ENCODE measurements at regions not wholly inside any gene's neighbourhood (a gene's known extent, or its start where the extent isn't known, plus 50 kb on each side); places are given as distances from the start of the nearest gene placed in this dataset.

DNA sequence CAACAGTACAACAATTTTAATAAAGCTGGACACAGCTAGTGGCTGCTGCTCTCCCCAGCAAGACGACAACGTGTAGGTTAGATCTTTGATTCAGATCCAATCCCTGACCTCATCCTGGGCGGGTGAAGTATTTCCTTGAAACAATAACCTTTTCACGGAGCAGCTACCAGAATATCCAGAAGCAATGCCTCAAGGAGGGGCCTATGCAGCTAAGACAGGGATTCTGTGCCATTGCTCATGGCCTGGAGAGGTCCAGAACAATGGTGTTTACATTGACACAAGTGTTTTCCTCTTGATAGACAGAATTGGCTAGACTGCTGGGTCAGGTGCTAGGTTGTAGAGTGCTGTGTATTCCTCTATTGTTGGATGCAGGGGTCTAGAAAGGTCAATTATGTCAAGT lies 520.1 kb downstream of the BCL11A start:
- DNase-seq, result no peak

DNA sequence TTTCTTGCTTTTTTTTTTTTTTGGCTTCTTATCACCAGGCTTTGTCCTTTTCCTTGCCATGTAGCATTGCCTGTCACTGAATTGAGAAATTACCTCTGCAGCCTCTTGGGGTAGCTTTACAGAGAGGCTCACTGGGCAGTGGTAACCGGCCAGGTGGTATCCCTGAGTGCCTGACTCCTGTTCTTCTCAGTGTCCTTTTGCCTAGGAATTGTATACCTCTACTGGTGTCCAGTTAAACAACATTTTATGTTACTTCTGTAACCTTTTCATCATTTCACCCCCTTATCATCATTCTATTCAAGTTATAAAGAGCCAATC lies 523.9 kb downstream of the BCL11A start:
- DNase-seq, result no peak

DNA sequence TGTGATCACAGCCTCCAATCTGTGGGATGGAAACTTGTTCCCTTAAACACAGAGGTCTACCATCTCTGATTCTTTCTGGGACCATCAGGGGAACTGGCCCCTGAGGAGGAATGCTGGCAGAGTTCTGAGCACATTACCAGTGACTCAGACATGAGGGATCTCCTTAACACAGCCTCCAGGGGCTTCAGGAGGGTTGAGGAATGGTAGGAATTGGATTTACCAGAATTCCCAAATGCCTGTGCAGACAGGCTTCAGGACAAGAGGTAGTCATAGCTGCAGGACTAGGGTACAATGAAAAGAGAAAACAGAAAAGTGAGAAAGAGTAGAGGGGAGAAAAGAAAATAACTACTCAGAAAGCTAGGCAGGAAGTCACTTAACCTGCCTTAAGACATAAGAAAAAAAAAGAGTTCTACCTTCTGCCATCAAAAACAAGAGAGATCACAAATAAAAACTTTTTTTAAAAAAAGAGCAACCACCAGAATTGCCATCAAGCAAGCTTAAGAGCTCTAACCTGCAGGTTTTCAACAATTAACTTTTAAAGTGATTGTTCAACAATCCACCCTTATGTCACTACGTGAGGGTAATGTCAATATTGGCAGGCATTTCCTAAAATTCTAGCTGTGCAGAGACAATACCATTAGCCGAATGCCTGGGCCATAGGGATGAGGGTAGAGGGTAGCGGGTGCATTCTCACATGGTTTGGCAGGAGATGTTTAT lies 524.4 kb downstream of the BCL11A start:
- peak; percentile 76 for DNase-seq

DNA sequence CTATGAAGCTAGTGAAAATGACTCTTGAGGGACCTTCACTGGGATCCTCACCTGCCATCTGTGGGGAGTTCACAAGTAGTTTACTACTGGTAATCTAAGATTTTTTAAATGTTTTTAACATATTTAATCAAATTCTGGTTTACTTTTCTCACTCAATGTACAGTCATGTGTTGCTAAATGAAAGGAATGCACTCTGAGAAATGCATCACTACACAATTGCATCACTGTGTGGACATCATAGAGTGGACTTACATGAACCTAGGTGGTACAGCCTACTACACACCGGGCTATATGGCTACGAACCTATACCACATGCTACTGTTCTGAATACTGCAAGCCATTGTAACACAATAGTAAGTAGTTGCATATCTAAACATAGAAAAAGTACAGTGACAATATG lies 528.0 kb downstream of the BCL11A start:
- peak; percentile 51 for DNase-seq

DNA sequence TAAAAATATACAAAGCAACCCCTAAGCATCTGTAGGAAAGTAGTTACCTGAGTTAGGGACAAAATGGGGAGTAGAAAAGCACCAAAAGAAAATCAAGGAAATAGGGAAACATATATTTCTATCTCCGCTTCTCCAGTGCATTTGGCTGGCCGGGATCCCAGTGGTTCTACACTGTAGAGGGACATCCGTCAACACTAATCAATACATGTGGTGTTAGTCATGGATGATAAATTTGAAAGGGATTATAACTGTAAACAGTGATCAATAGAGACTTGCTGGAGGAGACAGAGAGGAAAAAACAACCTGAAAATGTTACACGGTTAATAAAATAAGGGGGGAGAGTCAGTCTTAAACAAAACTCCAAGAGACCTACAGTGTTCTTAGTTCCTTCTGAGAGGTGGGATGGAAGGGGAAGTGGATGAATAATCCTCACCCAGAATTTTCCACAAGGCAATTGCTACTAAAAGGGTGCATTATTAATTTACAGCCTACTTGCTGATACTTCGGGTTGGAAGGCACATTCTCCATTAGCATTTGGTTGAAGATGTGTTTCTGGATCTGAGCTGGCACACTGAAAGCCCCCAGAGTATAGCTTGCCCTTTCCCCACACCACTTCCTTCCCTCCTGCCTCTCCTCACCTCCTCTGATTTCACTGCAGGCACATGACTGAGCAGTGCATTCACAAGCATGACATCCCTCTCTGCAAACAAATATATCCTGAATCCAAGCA lies 530.0 kb downstream of the BCL11A start:
- no peak for DNase-seq

DNA sequence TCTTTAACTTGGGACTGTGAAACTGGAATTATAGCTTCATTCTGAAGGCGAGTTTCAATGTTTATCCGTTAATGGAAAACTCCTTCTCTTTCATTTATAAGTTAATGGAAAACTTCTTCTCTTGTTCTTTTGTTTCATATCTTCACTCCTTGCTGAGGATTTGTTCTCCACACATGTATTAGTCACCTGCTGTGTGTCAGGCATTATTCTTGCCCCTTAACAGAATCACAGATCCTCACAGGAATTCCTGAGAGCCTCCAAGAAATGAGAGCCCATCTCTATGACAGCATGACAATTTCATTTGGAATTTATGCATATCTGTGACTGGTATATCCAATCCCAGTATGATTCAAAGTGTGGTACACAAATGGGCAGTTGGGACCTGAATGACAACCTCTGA lies 545.8 kb downstream of the BCL11A start:
- DNase-seq, result no peak

DNA sequence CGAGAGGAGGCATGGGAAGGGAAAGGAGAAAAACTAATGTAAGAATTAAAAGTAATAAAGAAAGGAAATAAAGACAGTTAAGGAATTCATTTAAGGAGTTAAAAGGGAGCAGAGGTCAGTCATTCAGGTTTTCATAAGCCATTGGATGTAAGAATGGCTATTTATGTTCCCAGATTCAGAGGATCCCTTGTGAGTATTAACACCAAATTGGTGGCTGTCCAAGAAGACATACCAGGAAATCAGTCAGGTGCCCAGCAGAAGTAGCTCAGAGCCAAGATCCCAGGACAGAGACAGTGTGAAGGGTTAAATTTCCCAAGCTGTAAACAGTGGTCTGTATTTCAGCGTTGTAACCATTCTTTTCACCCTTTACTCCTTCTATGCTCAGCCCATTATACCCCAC lies 550.4 kb downstream of the BCL11A start:
- DNase-seq, result no peak

DNA sequence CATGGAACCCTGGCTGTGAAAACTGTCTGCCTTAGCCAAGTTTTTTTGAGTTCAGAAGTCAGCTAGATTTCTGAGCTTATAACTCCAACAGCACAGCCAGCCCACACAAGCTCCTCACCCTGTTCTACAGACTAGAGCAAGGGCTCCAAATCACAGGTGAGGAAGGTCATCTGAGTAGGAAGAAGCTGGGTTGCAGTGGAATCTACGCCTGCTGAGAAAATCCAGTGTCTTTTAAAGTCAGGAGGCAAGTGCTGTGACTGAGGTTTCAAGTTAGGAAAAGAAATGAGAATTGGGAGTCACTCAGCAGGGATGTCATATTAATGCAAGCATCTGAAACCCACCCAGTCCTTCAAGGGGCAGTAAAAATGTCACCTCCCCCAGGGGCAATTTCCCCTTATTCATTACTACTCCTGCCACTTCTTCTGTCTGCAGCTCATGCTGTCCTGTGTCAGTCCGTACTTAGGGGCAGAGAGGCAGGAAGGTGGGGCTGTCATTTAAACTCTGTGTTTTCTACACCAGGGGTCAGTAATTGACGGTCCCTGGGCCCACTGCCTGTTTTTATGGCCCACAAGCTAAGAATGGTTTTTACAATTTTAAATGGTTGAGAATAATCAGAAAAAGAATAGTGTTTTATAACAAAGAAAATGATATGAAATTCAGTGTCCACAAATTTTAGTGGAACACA lies 551.1 kb downstream of the BCL11A start:
- no peak for DNase-seq

DNA sequence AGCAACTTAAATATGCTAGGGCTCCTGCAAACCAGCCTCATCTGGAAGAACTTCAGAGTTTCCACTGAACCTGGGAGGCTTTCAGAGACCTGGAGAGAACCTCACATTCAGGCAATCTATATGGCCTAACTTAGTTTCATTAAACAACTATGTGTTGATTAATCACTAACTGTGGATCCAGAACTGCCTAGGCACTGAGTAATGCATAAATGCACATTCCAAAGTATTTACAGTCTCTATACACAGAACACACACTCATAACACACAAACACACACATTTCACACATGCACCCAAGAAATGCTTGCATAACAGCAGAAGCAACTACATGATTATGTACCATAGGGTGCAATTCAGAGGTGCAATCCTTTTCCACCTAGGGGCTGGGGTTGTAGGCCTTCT lies 552.8 kb downstream of the BCL11A start:
- DNase-seq, result peak; percentile 61

DNA sequence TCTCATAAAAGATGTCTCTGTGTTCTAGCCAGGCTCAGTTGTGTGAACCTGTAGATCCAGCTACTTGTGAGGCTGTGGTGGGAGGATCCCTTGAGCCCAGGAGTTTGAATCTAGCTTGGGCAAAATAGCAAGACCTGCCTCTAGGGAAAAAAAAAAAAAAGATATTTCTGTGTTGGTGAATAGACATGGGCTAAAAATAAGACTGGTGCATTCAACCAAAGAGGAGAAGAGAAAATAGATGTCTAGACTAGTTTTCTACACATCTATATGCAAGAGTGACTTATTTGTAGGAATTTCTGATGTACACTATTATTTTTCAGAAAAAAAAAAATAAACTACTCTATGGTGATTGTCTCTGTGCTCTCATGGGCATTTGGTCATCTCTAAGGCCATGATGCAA lies 555.1 kb downstream of the BCL11A start:
- no peak for DNase-seq

DNA sequence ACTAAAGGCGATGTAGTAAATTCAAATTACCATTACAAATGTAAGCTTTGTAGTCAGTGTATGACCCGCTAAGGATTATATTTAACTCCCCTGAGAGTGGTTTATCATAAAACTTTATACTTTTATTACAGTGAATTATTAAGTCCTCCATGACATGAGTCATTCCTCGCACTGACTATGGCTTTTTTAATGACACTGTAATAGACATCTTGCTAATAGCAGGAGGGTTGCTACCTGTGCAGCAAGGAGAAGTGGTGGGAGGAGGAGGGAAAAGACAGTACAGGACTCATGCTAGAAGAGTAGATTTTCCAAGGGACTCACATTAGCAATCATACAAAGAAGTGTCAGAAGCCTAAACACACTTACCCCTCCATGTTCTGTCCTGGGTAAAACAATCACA lies 556.1 kb downstream of the BCL11A start:
- no peak for DNase-seq

DNA sequence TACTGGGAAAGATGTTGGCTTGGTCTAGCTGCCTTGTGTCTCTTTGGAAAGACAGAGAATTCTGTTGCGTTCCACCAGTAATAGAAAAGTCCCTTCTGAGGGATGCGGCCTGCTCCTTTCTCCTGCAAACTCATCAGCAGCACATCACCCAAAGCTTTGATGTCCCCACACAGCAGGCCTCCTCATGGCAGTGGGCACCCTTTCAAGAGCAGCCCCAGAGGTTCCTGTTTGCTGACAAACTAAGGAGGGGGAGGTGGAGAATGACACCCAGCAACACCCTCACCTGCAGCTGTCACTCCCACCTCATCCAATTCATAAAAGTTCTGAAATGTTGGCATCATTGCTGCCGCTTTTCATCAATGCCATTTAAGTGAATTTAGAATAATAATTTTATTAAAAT lies 556.6 kb downstream of the BCL11A start:
- DNase-seq, result no peak

DNA sequence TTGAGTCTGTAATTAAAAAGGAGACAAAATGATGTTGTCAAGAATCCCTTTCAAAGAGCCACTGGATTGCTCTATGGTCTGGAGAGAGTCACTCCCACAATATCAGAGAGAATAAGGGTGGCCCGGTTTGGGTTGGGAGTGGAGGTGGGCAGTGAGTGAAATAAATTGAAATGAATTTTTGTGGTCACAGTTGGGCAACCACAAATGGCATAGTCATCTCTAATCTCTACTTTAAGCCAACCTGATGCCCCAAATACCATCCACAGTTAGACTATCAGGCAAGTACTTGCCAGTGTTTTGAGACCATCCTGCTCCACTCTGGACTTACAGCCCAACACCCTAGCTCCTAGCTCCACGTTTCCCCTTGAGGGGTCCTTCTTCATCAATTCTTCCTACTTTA lies 559.7 kb downstream of the BCL11A start:
- DNase-seq, result no peak

DNA sequence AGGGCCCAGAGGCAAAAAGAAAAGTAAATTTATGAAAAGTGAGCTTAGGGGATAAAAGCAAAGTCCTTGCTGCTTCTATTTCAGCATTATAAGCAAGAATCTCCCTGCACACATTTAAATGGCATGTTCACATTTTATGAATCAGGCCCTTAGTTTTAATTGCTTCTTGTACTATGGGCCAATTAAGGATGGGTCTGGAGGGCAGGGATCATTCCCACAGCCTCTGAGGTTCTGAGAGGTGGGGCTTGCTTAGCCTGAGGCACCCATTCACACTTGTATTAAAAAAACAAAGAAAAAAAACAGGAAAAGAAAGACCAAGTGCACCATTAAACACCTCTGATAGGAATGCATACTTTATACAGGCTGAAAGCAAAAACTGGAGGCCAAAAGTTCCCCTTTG lies 565.1 kb downstream of the BCL11A start:
- no peak for DNase-seq

DNA sequence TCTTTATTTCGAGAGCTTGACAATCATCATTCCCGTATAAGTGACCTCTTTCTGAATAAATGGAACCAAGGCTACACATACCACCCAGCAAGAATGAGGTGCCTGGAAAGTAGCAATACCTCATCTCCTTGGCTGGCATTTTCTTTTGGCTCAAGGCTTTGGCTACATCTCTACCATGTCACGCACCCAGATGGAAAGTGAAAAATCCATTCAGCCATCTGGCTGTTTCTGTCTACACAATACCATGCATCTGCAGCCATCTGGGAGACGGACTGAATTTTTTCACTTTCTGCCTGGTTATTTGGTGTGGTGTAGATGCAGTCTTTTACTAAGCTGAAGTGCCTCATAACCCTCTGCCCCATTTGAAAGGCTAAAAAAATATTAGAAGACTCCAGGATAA lies 566.9 kb downstream of the BCL11A start:
- DNase-seq, result no peak

DNA sequence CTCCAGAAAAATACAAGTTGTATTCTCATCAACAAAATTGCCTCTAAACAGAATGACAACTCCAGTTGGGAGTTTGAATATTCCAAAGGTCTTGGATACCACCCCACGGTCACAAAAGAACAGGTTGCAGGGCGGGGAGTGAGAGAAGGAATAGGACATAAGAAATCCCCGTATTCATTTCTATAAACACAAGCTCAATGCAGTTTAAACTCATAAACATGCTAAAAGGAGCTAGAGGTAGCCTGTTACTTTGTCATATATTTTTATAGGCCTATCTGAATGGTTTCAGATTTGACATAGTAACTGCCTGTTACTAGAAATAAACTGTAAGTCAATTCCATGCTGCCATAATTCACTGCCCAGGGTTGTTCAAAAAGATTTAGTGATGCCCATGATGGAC lies 567.5 kb downstream of the BCL11A start:
- no peak for DNase-seq

DNA sequence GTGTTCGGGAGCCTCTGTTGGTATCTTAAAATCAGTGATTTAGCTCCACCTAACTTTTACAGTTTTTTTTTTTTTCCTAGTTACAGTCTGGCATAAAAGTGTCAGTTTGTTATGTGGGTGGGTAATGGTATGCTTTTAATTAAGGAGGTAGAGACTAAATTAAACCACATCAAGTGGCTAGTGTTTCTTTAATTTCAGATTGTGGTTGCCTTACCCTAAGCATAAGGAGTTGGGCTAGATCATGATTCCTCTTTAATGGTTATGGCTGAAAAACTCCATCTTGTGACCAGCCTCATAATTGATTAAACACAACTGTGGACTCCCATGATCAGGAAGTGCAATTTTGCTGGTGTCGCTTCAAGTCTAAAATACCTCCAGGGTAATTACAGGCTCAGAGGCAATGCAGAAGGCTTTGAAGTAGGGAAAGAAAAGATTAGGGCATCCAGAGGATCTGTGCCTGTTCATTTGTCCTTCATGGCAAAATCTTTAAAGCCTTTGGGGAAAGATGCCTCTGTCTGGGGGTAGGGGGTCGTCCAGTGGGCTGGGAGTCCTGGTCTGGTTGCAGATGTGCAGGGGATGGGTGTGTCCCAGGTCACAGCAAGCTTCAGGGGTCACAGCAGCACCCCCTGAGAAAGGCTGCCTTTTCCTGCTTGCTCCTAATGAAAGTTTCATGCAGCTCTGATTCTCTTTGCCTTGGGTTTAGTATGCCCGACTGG lies 579.2 kb downstream of the BCL11A start:
- no peak for DNase-seq

DNA sequence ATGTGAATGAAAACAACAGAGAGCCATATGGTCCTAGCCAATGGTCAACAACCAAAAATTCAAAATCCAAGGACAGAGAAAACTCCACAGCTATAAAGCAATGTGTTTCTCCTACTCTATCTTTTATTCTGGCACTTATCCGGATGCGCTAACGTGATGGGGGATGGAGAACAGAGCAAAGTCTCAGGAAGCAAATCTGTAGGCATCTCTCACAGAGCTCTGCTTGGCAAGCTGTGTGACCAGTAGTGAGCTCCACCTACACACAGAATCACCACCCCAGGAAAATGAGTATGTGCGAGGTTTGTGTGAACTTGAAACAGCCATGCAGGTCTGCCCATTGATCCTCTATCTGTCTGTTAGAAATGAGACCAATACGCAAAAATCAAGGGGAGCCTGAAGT lies 584.3 kb downstream of the BCL11A start:
- DNase-seq, result no peak

DNA sequence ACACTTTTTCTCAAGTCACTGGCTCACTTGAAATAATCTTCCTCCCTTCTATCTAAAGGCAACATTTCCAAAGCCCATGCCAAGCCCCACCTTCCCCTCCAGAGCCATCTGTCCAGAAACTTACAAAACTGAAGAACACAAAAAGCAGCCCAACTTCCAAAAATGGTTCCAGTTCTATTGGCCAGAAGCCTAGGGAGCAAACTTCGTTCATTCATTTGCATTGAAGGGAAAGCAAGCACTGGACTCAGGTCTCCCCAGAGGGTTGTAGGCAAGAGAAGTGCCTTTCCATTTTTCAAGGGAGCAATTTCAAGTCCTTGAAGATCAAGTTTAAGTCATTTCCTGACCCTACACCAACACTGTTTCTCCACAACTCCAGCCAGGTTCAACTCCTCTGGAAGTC lies 585.0 kb downstream of the BCL11A start:
- DNase-seq, result no peak

DNA sequence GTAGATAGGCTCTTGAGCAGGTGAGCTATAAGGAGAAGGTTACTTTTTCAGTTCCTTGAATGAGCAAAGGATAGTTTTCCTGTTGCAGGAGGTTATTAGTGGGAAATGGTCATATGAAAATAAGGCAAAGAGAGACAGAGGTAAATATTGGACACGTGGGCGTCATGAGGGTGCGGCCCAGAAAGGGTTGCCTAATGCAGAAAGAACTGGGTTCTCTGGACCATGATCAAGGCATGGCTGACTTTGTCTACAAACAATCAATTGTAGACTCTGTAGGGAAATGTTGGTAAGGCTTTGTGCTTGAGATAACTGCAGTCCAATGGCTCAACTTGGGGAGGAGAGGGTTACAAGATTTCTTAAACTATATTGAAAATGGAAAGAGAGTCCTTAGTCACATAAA lies 585.8 kb downstream of the BCL11A start:
- DNase-seq, result no peak

DNA sequence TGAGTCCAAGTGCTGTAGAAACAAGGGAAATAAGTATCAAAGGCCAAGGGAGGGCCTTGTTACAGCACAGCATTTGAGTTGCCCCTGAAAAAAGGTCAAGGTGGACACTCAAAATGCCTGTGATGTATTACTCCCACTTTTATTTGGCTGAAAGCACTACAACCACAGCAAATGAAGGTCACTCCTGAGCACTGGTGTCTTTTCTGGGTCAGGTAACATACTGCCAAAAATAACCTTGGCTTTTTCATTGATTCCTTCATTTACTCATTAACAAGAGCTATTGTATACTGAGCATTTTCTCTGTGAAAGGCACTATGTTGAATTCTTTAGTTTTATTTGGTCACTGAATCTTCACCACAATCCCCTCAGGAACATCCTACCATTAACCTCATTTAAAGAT lies 590.3 kb downstream of the BCL11A start:
- DNase-seq, result no peak

DNA sequence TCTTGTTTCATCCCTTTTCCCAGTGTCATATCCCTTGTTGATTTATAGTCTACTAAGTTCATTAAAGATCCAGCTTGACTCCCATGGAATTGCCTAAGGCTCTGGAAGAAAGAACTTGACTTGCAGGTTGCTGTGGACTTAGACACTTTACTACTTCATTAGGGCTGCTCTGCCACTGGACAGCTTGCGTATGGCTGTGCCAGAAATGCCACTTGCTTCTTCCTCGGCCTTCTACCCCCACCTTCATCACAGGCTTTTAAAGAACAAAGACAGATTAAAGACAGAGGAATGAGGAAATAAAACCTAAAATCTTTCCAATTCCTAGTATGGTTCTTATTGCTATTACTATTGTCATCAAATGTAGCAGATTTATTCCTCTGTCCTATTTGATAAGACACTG lies 591.7 kb downstream of the BCL11A start:
- DNase-seq, result no peak

DNA sequence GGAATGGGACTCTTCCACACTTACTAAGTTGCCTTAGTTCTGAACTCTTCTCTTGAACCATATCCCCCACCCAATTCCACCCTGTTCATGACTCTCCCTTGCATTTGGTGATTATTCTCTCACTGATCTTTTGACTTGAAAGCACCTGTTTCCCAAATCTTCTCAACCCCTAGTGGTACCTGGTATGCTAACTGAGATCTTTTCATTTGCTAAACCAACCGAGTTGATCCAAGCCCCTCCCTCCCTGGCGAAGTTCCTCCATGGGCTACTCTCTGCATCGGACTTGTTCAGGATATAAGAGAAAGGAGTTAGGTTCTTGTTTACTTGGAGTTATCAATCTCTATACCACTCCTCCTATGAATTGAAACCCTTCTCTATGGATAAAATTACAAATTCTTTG lies 593.5 kb downstream of the BCL11A start:
- no peak for DNase-seq

DNA sequence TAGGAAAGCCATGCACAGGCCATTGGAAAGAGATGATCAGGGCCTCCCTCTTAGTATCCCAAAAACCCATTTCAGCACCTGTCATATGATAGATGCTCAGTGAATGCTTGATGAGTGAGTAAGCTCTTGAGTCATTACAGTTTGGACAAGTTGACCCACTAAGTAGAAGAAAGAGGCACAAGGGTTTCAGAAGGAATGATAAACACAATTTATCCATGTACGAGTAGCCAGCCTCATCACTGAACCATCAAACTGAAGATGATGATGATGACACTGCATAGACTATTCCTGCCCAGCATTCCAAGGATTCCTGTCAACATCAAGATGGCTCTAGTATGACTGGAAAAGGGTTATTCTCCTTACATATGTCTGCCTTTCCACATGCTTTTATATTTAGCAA lies 596.0 kb downstream of the BCL11A start:
- DNase-seq, result peak; percentile 68

Data from fibroblast of skin of right quadriceps (primary cell).